K562 (cell line): ENCODE measurements at regions not wholly inside any gene's neighbourhood (a gene's known extent, or its start where the extent isn't known, plus 50 kb on each side); places are given as distances from the start of the nearest gene placed in this dataset.
A peak's percentile ranks its signal among the peaks of the same experiment; 100 is the strongest.

ENCODE experiments used
- ATAC-seq: fragments of 200-7000 bp; cut with Tn5 transposase; 3 replicates; pipeline ENCODE4 v1.9.1; 2020; ENCODE audit warnings: moderate library complexity
- BruUV-seq: library from RNA; stranded (reverse); fragments of 400-500 nt; replicated peaks from 2 replicates; lab custom pipeline; 2021; lab: Mats Ljungman, UMichigan
- CTCF ChIA-PET: fragments of 300-600 bp; formaldehyde crosslinking; extraction: SDS; loops from one replicate; lab custom pipeline; 2021; ENCODE audit warnings: low intra/inter-chr PET ratio; lab: Yijun Ruan, JAX
- POLR2A ChIA-PET: fragments of 300-600, 350-650 bp; sonication (Branson Sonifier 250); formaldehyde crosslinking; extraction: SDS; loops from one replicate; lab custom pipeline; 2021; ENCODE audit warnings: antibody characterized with exemption, inconsistent platforms; lab: Yijun Ruan, JAX
- DNase-seq, 4 experiments: peaks; one replicate each; pipeline versions ENCODE4 v3.0.0 to v3.0.0-alpha.2; 2011 to 2018; ENCODE audit warnings: low spot score in 3 of 4, mixed read lengths in 3 of 4; ENCODE audit errors: extremely low read depth in 1 of 4
- FAIRE-seq: peaks from 2 replicates; lab custom pipeline; 2011; peaks lifted over from hg19 to GRCh38; lab: Jason Lieb, UNC
- H2AFZ ChIP-seq: 2 replicates; pipeline ENCODE4 v1.6.0; 2011; ENCODE audit warnings: low read depth, low read length, control low read depth, inconsistent platforms
- H3K27ac ChIP-seq: fragments of 200-600 bp; 3 replicates; pipeline ENCODE4 v1.8.0; 2011; ENCODE audit warnings: low read depth, mild to moderate bottlenecking, control low read depth, inconsistent platforms, low read length, moderate library complexity, mixed read lengths; ENCODE audit errors: extremely low read depth
- H3K27me3 ChIP-seq, 2 experiments: fragments of 300-600 bp in 1 of 2; 2 replicates in 1 of 2; 3 replicates in 1 of 2; pipeline versions ENCODE4 v1.6.0 to v1.8.0; 2011; ENCODE audit warnings: inconsistent platforms in 2 of 2, low read length in 2 of 2, mild to moderate bottlenecking in 1 of 2, mixed read lengths in 1 of 2, moderate library complexity in 1 of 2; ENCODE audit not compliant: control insufficient read depth in 2 of 2, insufficient read depth in 2 of 2
- H3K36me3 ChIP-seq: fragments of 300-600 bp; 3 replicates; pipeline ENCODE4 v1.8.0; 2011; ENCODE audit warnings: mild to moderate bottlenecking, low read length, inconsistent platforms; ENCODE audit not compliant: control insufficient read depth, insufficient read depth
- H3K4me1 ChIP-seq, 2 experiments: fragments of 200-600 bp in 1 of 2; replicated peaks in 1 of 2; 2 replicates in 1 of 2; 3 replicates in 1 of 2; pipeline versions ENCODE4 v1.5.1 to v1.8.0; 2011; ENCODE audit warnings: inconsistent platforms in 2 of 2, low read length in 2 of 2, mild to moderate bottlenecking in 1 of 2, mixed read lengths in 1 of 2, moderate library complexity in 1 of 2; ENCODE audit not compliant: control insufficient read depth in 2 of 2, insufficient read depth in 2 of 2
- H3K4me2 ChIP-seq: 2 replicates; pipeline ENCODE4 v1.6.1; 2011; ENCODE audit warnings: low read length, control low read depth, inconsistent platforms, mixed read lengths; ENCODE audit not compliant: insufficient read depth
- H3K4me3 ChIP-seq: fragments of 200-600 bp; sonication (generic), shearing (Covaris generic); 2 replicates; pipeline ENCODE4 v1.5.1; 2016; ENCODE audit warnings: control low read depth, inconsistent platforms
- H3K79me2 ChIP-seq: fragments of 200-600 bp; 3 replicates; pipeline ENCODE4 v1.8.0; 2011; ENCODE audit warnings: low read length, inconsistent platforms; ENCODE audit not compliant: control insufficient read depth, insufficient read depth
- H3K9ac ChIP-seq, 2 experiments: 2 replicates each; pipeline versions ENCODE4 v1.6.0 to v1.6.1; 2011; ENCODE audit warnings: low read depth in 2 of 2, low read length in 2 of 2, control low read depth in 1 of 2, inconsistent platforms in 1 of 2, mild to moderate bottlenecking in 1 of 2, mixed read lengths in 1 of 2; ENCODE audit not compliant: insufficient read depth in 1 of 2
- H3K9me1 ChIP-seq: one replicate; pipeline ENCODE4 v1.6.0; 2011; ENCODE audit warnings: inconsistent platforms, mild to moderate bottlenecking, low read length, moderate library complexity; ENCODE audit not compliant: control insufficient read depth, insufficient read depth
- H3K9me3 ChIP-seq: replicated peaks from 2 replicates; pipeline ENCODE4 v1.5.1; 2011; ENCODE audit warnings: low read depth, low read length, inconsistent platforms; ENCODE audit not compliant: control insufficient read depth, insufficient read depth
- H4K20me1 ChIP-seq: replicated peaks from 2 replicates; pipeline ENCODE4 v1.6.1; 2011; ENCODE audit warnings: low read length, inconsistent platforms, mixed read lengths; ENCODE audit not compliant: control insufficient read depth, insufficient read depth
- HDAC1 ChIP-seq, 2 experiments: fragments of 450-650 bp; IDR thresholded peaks; 2 replicates each; pipeline ENCODE4 v1.6.1; 2016 to 2017; ENCODE audit warnings: inconsistent platforms in 1 of 2, mild to moderate bottlenecking in 1 of 2, moderate library complexity in 1 of 2
- RFX1 ChIP-seq: fragments of 450-650 bp; IDR thresholded peaks from 2 replicates; pipeline ENCODE4 v1.6.1; 2016; ENCODE audit warnings: mild to moderate bottlenecking, moderate library complexity
- WGBS: fragments of 100-300 bp; shearing (Covaris generic); methylation state at CpG from one replicate; pipeline ENCODE4 v1.1.6; 2016; ENCODE audit warnings: low coverage, mixed read lengths; ENCODE audit not compliant: insufficient coverage; ENCODE audit errors: missing lambda C conversion rate; 5-methylcytosine and 5-hydroxymethylcytosine counted together
- in situ Hi-C: fragments of 300-500 bp; cut with MboI; formaldehyde crosslinking; loops from 4 replicates; pipeline ENCODE4 v1.15.0; 2018; ENCODE audit warnings: inconsistent platforms, mixed read lengths
- intact Hi-C: fragments of 100-400 bp; cut with micrococcal nuclease; formaldehyde crosslinking; loops from 2 replicates; pipeline ENCODE4 v1.14.2; 2022

DNA sequence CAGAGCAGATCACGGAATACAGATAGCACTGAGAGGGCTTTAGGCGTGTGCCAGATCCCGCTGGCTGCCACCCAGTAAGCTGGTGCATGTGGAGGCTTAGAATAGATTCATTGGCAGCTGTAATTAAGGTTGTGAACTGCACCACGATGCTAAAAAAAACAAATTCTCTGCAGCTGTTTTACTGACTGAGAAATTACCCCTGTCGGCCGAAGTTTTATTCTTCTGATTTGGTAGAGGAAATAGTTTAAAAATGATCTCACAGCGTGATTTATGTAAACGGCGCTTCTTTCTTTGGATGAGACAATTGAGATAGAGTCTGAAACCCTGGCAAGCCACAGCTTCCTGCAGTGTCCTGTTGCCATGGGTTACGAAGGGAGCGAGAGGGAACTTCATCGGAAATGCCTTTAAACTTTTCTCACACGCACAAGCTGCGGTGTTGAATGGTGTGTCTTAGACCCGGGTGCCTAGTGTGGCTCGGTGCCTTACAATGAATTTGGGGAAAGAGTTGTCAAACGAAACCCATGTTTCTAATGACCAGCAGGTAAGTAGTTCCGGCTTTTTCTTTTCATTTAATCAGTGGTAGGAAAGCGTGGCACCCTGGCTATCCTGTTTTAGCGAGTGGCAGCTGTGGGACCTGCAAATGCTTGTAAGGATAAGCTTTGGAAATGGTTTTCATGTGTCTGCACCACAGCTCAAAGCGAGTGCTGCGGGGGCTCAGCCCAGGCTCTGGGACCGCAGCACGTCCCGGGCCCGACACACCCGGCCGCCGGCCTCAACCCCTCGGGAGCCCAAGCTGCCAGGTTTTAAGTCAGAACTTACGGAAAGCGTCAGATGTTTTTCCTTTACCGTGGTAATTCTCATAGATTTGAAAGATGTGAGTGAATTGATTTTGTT is 71.7 kb upstream of the HGFAC start:
- intact Hi-C loops = no loop called here
- POLR2A ChIA-PET = interaction anchor here (0.9 to 1.1 kb wide), 2 partner anchors 17 to 51 kb away, joined by 3 to 4 read pairs; no protein-coding TSS in a partner anchor
- H4K20me1 ChIP-seq = peaks cover 48% of the 10 kb centered on the region
- no peak overlapping the region for H3K4me2 ChIP-seq
- CTCF ChIA-PET = no interaction called here
- H3K4me1 ChIP-seq = peaks cover 0 to 43% of the 10 kb centered on the region in 2 experiments; a peak in 3 of 5 replicates
- 38% methylated on average over 33 of the region's 33 CpGs for WGBS
- H3K27ac ChIP-seq = no peak overlapping the region
- no peaks in the 10 kb centered on the region for H3K9me3 ChIP-seq
- DNase-seq (no peak), FAIRE-seq (no peak), ATAC-seq (no peak)
- TF ChIP-seq RFX1 = peak; percentile 73
- TF ChIP-seq HDAC1 (IDR thresholded peaks at IDR 0.05) = no peak
- no peaks in the 10 kb centered on the region for H3K36me3 ChIP-seq
- in situ Hi-C loops = no loop called here
- H3K79me2 ChIP-seq = no peaks in the 10 kb centered on the region
- no peaks in the 10 kb centered on the region for H3K9me1 ChIP-seq
- no peak overlapping the region for H3K4me3 ChIP-seq
- H2AFZ ChIP-seq = no peak overlapping the region
- no TSS peak for BruUV-seq
- peaks cover 47 to 94% of the 10 kb centered on the region in 2 experiments; a peak in 4 of 5 replicates for H3K27me3 ChIP-seq
- H3K9ac ChIP-seq = no peak overlapping the region
